GM23248 (cell line): ENCODE measurements at regions not wholly inside any gene's neighbourhood (a gene's known extent, or its start where the extent isn't known, plus 50 kb on each side); places are given as distances from the start of the nearest gene placed in this dataset.

ENCODE experiments used
- EZH2 ChIP-seq: fragments of 200-600 bp; sonication (generic); IDR thresholded peaks from 2 replicates; pipeline ENCODE4 v1.6.1; 2018; ENCODE audit warnings: antibody characterized with exemption, mild to moderate bottlenecking; ENCODE audit not compliant: insufficient read depth, poor library complexity, severe bottlenecking
- EZH2phosphoT487 ChIP-seq: fragments of 200-600 bp; sonication (generic); IDR thresholded peaks from 2 replicates; pipeline ENCODE4 v1.6.1; 2018; ENCODE audit warnings: antibody characterized with exemption, moderate library complexity, mild to moderate bottlenecking, low read depth; ENCODE audit not compliant: insufficient read depth

GRCh38 chr2:176830362-176830761 is 382.2 kb upstream of the HNRNPA3 start:
- TF ChIP-seq EZH2 (no peak), EZH2phosphoT487 (no peak)
